ENCODE measurements at regions not wholly inside any gene's neighbourhood (a gene's known extent, or its start where the extent isn't known, plus 50 kb on each side); places are given as distances from the start of the nearest gene placed in this dataset.
"Not testable (repeated sequence)": the region's sequence is repeated elsewhere in the genome, so short reads cannot be mapped to it uniquely, and the experiment has no call there.

GRCh38 chr4:145255311-145255710 lies 74.9 kb upstream of the OTUD4 start:
- not testable (repeated sequence) for DNase-seq (ENCODE audit: insufficient read length, low spot score); FAIRE-seq

- DNase-seq (ENCODE audit: insufficient read length, low spot score) (no peak), FAIRE-seq (no peak)
Observed at GRCh38 chr4:145252190-145252589, 71.8 kb upstream of the OTUD4 start.

- FAIRE-seq (no peak), DNase-seq (ENCODE audit: insufficient read length, low spot score) (no peak)
Observed at GRCh38 chr4:145251391-145251790, 71.0 kb upstream of the OTUD4 start.

GRCh38 chr4:145248971-145249370 lies 68.6 kb upstream of the OTUD4 start:
- FAIRE-seq: no peak
- DNase-seq (ENCODE audit: insufficient read length, low spot score): no peak

- FAIRE-seq: no peak
- no peak for DNase-seq (ENCODE audit: insufficient read length, low spot score)
Observed at GRCh38 chr4:145248502-145248901, 68.1 kb upstream of the OTUD4 start.

GRCh38 chr4:145234091-145234706 lies 53.8 kb upstream of the OTUD4 start:
- FAIRE-seq (peak; percentile 88), DNase-seq (ENCODE audit: insufficient read length, low spot score) (peak; percentile 16)

DNA sequence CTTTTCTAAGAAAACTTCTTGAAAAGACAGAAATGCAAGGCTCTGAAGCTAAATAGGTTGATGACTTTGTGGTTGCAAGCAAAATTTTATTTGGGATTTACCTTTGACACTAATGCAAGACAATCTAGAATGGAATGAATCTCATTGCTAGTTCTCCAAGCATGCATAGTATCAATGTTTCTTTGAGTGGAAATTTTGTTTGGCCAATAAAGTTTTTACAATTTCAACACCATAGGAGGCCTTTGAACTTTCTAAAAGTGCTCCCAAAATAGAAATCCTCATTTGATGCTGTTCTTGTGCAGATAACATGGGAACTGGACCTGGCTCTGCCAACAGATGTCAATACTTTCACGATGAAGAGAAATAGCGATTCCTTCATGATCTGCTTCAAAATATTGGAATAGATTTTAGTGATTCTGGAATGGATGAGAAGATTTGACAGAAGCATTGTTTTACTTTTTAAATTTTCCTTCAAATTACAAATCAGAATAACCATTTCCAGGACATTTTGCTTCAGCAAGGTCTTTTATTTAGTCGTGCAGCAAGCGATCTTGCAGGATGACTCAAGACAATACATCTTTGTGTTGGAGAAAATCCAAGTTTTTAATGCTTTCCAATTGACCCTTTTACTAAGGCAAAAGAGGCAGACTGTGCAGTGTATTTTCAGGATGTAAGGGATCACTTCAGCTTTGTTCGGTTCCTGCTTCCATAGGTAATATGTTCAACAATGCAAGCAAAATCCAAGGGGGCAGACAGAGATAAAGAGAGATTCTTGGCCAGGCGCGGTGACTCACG lies 51.7 kb upstream of the OTUD4 start:
- DNase-seq (ENCODE audit: insufficient read length, low spot score) (no peak), FAIRE-seq (no peak)

- DNase-seq (ENCODE audit: insufficient read length, low spot score) (no peak), FAIRE-seq (no peak)
Observed at GRCh38 chr4:145230726-145231125, 50.3 kb upstream of the OTUD4 start.
